GM23338 (cell line): ENCODE measurements at regions not wholly inside any gene's neighbourhood (a gene's known extent, or its start where the extent isn't known, plus 50 kb on each side); places are given as distances from the start of the nearest gene placed in this dataset.

Source experiments
- ATAC-seq: fragments of 200-7000 bp; cut with Tn5 transposase; 3 replicates; pipeline ENCODE4 v1.9.1; 2020
- DNase-seq: peaks from one replicate; pipeline ENCODE4 v3.0.0-alpha.2; 2015; ENCODE audit warnings: low spot score
- H2AFZ ChIP-seq: fragments of 200-600 bp; sonication (generic); 2 replicates; pipeline ENCODE4 v1.8.0; 2016; ENCODE audit warnings: antibody characterized with exemption, mild to moderate bottlenecking, moderate library complexity
- H3F3A ChIP-seq: fragments of 200-600 bp; sonication (generic); replicated peaks from 2 replicates; pipeline ENCODE4 v1.8.0; 2017; ENCODE audit warnings: antibody characterized with exemption, mixed run types, low read depth
- H3K27ac ChIP-seq: fragments of 200-600 bp; sonication (generic); 2 replicates; pipeline ENCODE4 v1.6.1; 2016; ENCODE audit warnings: low read depth
- H3K27me3 ChIP-seq: fragments of 200-600 bp; sonication (generic); 2 replicates; pipeline ENCODE4 v1.8.0; 2016; ENCODE audit warnings: mild to moderate bottlenecking, mixed run types, moderate library complexity; ENCODE audit not compliant: insufficient read depth
- H3K36me3 ChIP-seq: fragments of 200-600 bp; sonication (generic); 2 replicates; pipeline ENCODE4 v1.8.0; 2016; ENCODE audit warnings: mild to moderate bottlenecking; ENCODE audit not compliant: insufficient read depth
- H3K4me1 ChIP-seq: fragments of 200-600 bp; sonication (generic); 2 replicates; pipeline ENCODE4 v1.8.0; 2016; ENCODE audit warnings: mild to moderate bottlenecking, moderate library complexity; ENCODE audit not compliant: insufficient read depth
- H3K4me2 ChIP-seq: fragments of 200-600 bp; sonication (generic); 2 replicates; pipeline ENCODE4 v1.7.1; 2017; ENCODE audit warnings: mixed run types
- H3K4me3 ChIP-seq: fragments of 200-600 bp; sonication (generic); 2 replicates; pipeline ENCODE4 v1.6.1; 2016; ENCODE audit warnings: mixed run types
- H3K79me2 ChIP-seq: fragments of 200-600 bp; sonication (generic); replicated peaks from 2 replicates; pipeline ENCODE4 v1.8.0; 2017; ENCODE audit warnings: mild to moderate bottlenecking; ENCODE audit not compliant: insufficient read depth
- H3K9me2 ChIP-seq: fragments of 200-600 bp; sonication (generic); 2 replicates; pipeline ENCODE4 v1.8.0; 2017; ENCODE audit not compliant: insufficient read depth
- H4K20me1 ChIP-seq: fragments of 200-600 bp; sonication (generic); replicated peaks from 2 replicates; pipeline ENCODE4 v1.8.0; 2017; ENCODE audit warnings: mild to moderate bottlenecking; ENCODE audit not compliant: insufficient read depth
- H3K27ac Mint-ChIP-seq: 2 replicates; pipeline ENCODE4 v1.8.0; 2020; ENCODE audit warnings: inconsistent platforms, mild to moderate bottlenecking, moderate library complexity, mixed read lengths
- H3K27me3 Mint-ChIP-seq: 3 replicates; pipeline ENCODE4 v1.8.0; 2022; ENCODE audit warnings: low read depth, mild to moderate bottlenecking, moderate library complexity, mixed read lengths, inconsistent platforms; ENCODE audit not compliant: insufficient read depth, poor library complexity
- H3K36me3 Mint-ChIP-seq: 3 replicates; pipeline ENCODE4 v1.8.0; 2021; ENCODE audit warnings: low read depth, mild to moderate bottlenecking, inconsistent platforms, moderate library complexity, mixed read lengths
- H3K4me1 Mint-ChIP-seq: 3 replicates; pipeline ENCODE4 v1.8.0; 2020; ENCODE audit warnings: mild to moderate bottlenecking, inconsistent platforms, mixed read lengths
- H3K4me3 Mint-ChIP-seq: 3 replicates; pipeline ENCODE4 v1.8.0; 2021; ENCODE audit warnings: moderate library complexity, mild to moderate bottlenecking, inconsistent platforms, mixed read lengths
- H3K9me3 Mint-ChIP-seq: 3 replicates; pipeline ENCODE4 v1.8.0; 2020; ENCODE audit warnings: moderate library complexity, mild to moderate bottlenecking, inconsistent platforms, mixed read lengths
- CREB1 ChIP-seq: fragments of 250-450 bp; sonication (Bioruptor Pico); IDR thresholded peaks from 2 replicates; pipeline ENCODE4 v1.5.0; 2020; ENCODE audit warnings: low read depth, mild to moderate bottlenecking, moderate library complexity
- CTCF ChIP-seq, 2 experiments: fragments of 200-600 bp in 1 of 2; sonication (generic) in 1 of 2; conservative IDR thresholded peaks; 2 replicates each; pipeline versions ENCODE4 v1.5.1 to v1.6.1; 2016 to 2017; ENCODE audit warnings: antibody characterized with exemption in 2 of 2, low read depth in 2 of 2, mild to moderate bottlenecking in 2 of 2, moderate library complexity in 1 of 2
- ETS1 ChIP-seq: IDR thresholded peaks from 2 replicates; pipeline ENCODE4 v1.6.1; 2016; ENCODE audit warnings: antibody characterized with exemption
- EZH2 ChIP-seq: fragments of 200-600 bp; sonication (generic); IDR thresholded peaks from one replicate; pipeline ENCODE4 v1.8.0; 2017; ENCODE audit warnings: antibody characterized with exemption, mild to moderate bottlenecking, low read depth; ENCODE audit not compliant: unreplicated experiment
- EZH2phosphoT487 ChIP-seq: fragments of 200-600 bp; sonication (generic); IDR thresholded peaks from one replicate; pipeline ENCODE4 v1.8.1; 2018; ENCODE audit warnings: antibody characterized with exemption; ENCODE audit not compliant: unreplicated experiment
- JUNB ChIP-seq: IDR thresholded peaks from one replicate; pipeline ENCODE4 v1.6.1; 2016; ENCODE audit warnings: antibody characterized with exemption; ENCODE audit not compliant: unreplicated experiment
- NANOG ChIP-seq: IDR thresholded peaks from 2 replicates; pipeline ENCODE4 v1.6.1; 2016; ENCODE audit warnings: antibody characterized with exemption, borderline replicate concordance
- POLR2AphosphoS5 ChIP-seq: IDR thresholded peaks from 2 replicates; pipeline ENCODE4 v1.6.1; 2016; ENCODE audit warnings: antibody characterized with exemption, low read depth
- REST ChIP-seq: IDR thresholded peaks from one replicate; pipeline ENCODE4 v1.6.1; 2018; ENCODE audit warnings: antibody characterized with exemption; ENCODE audit not compliant: unreplicated experiment
- STAT1 ChIP-seq: IDR thresholded peaks from one replicate; pipeline ENCODE4 v1.6.1; 2016; ENCODE audit warnings: antibody characterized with exemption; ENCODE audit not compliant: unreplicated experiment
- ZNF114 ChIP-seq: fragments of 250-450 bp; sonication (Bioruptor Pico); IDR thresholded peaks from 2 replicates; pipeline ENCODE4 v1.5.0; 2020; ENCODE audit warnings: mild to moderate bottlenecking, moderate library complexity
- ZNF331 ChIP-seq: fragments of 250-450 bp; sonication (Bioruptor Pico); IDR thresholded peaks from 2 replicates; pipeline ENCODE4 v1.5.0; 2020; ENCODE audit warnings: low read depth, mild to moderate bottlenecking, moderate library complexity
- ZNF462 ChIP-seq: fragments of 250-450 bp; sonication (Bioruptor Pico); IDR thresholded peaks from 2 replicates; pipeline ENCODE4 v1.5.0; 2020; ENCODE audit warnings: mild to moderate bottlenecking, moderate library complexity

- ATAC-seq = no peak
- H3K4me3 Mint-ChIP-seq = no peak overlapping the region
- H4K20me1 ChIP-seq = no peaks in the 10 kb centered on the region
- H3K9me2 ChIP-seq = no peaks in the 10 kb centered on the region
- H3F3A ChIP-seq = no peaks in the 10 kb centered on the region
- DNase-seq = no peak
- H3K4me1 Mint-ChIP-seq = no peaks in the 10 kb centered on the region
- H3K36me3 ChIP-seq = no peaks in the 10 kb centered on the region
- no peaks in the 10 kb centered on the region for H3K79me2 ChIP-seq
- H3K9me3 Mint-ChIP-seq = peaks cover 15% of the 10 kb centered on the region
- no peaks in the 10 kb centered on the region for H3K27me3 Mint-ChIP-seq
- H3K36me3 Mint-ChIP-seq = peaks cover 14% of the 10 kb centered on the region
- no peaks in the 10 kb centered on the region for H3K4me1 ChIP-seq
- H3K4me3 ChIP-seq = no peak overlapping the region
- no peak overlapping the region for H3K27ac Mint-ChIP-seq
- H3K27ac ChIP-seq = no peak overlapping the region
- H3K27me3 ChIP-seq = no peaks in the 10 kb centered on the region
- no peak overlapping the region for H2AFZ ChIP-seq
- no peak overlapping the region for H3K4me2 ChIP-seq
- TF ChIP-seq EZH2phosphoT487 (no peak), EZH2 (no peak), NANOG (no peak), POLR2AphosphoS5 (no peak), JUNB (no peak), REST (no peak), STAT1 (no peak), ZNF114 (CRISPR knock-in tag) (no peak), CREB1 (CRISPR knock-in tag) (no peak), ZNF331 (no peak), ZNF462 (no peak), CTCF (conservative IDR thresholded peaks at IDR 0.05; ENCODE audit: low read depth in 2 of 2) (no peak), ETS1 (no peak)
Measured at GRCh38 chr18:66937546-66937945, 333.7 kb upstream of the CDH19 start.
